Lower lobe of right lung (tissue), 2 donors: ENCODE measurements at regions not wholly inside any gene's neighbourhood (a gene's known extent, or its start where the extent isn't known, plus 50 kb on each side); places are given as distances from the start of the nearest gene placed in this dataset.

Experiments used
- ATAC-seq, 2 donors: fragments of 200-7000 bp; cut with Tn5 transposase; one replicate each; pipeline ENCODE4 v1.9.1; 2020 to 2022; ENCODE audit warnings: mild to moderate bottlenecking in 2 of 2, moderate library complexity in 2 of 2
- DNase-seq: peaks from one replicate; pipeline ENCODE4 v3.0.0-alpha.2; 2020
- H3K27ac ChIP-seq: fragments of 200-600 bp; one replicate; pipeline ENCODE4 v1.8.0; 2022
- H3K27me3 ChIP-seq: fragments of 200-600 bp; one replicate; pipeline ENCODE4 v1.8.0; 2022; ENCODE audit warnings: low read depth
- H3K36me3 ChIP-seq: fragments of 200-600 bp; one replicate; pipeline ENCODE4 v1.8.0; 2022; ENCODE audit warnings: mild to moderate bottlenecking
- H3K4me1 ChIP-seq: fragments of 200-600 bp; one replicate; pipeline ENCODE4 v1.8.0; 2022
- H3K4me3 ChIP-seq: fragments of 200-600 bp; one replicate; pipeline ENCODE4 v1.8.0; 2022; ENCODE audit warnings: mild to moderate bottlenecking
- H3K9me3 ChIP-seq: fragments of 200-600 bp; one replicate; pipeline ENCODE4 v1.8.0; 2022
- CTCF ChIP-seq: fragments of 200-600 bp; IDR thresholded peaks from one replicate; pipeline ENCODE4 v1.8.0; 2022; ENCODE audit warnings: antibody characterized with exemption, mild to moderate bottlenecking
- intact Hi-C: fragments of 100-400 bp; cut with DNase I; formaldehyde crosslinking; loops from one replicate; pipeline ENCODE4 v1.11.0; 2022
- donor health status: DM: no; HTN: yes; CAD: no; lungs with severe emphysema.

GRCh38 chr5:143870362-143870761 is 58.4 kb downstream of the HMHB1 start:
- no peak for ATAC-seq
- intact Hi-C loops: no loop called here
- Histone ChIP-seq H3K4me3 (no peak overlapping the region), H3K27me3 (no peaks in the 10 kb centered on the region), H3K27ac (no peak overlapping the region), H3K4me1 (no peaks in the 10 kb centered on the region), H3K9me3 (no peaks in the 10 kb centered on the region), H3K36me3 (no peaks in the 10 kb centered on the region)
- TF ChIP-seq CTCF: no peak
- no peak for DNase-seq

- Histone ChIP-seq H3K4me3 (no peak overlapping the region), H3K4me1 (no peaks in the 10 kb centered on the region), H3K36me3 (no peaks in the 10 kb centered on the region), H3K27ac (no peak overlapping the region), H3K9me3 (no peaks in the 10 kb centered on the region), H3K27me3 (no peaks in the 10 kb centered on the region)
- ATAC-seq (no peak), DNase-seq (no peak)
- intact Hi-C loops: no loop called here
- TF ChIP-seq CTCF: no peak
These were observed 59.1 kb downstream of the HMHB1 start for GRCh38 chr5:143870871-143871632.

GRCh38 chr5:143871672-143872071 is 59.7 kb downstream of the HMHB1 start:
- H3K27me3 ChIP-seq: no peaks in the 10 kb centered on the region
- no peak for DNase-seq
- no peaks in the 10 kb centered on the region for H3K36me3 ChIP-seq
- no peak overlapping the region for H3K27ac ChIP-seq
- intact Hi-C loops: no loop called here
- H3K9me3 ChIP-seq: no peaks in the 10 kb centered on the region
- no peak overlapping the region for H3K4me3 ChIP-seq
- no peak for ATAC-seq
- no peak for TF ChIP-seq CTCF
- no peaks in the 10 kb centered on the region for H3K4me1 ChIP-seq

GRCh38 chr5:143874312-143874711 is 62.4 kb downstream of the HMHB1 start:
- H3K36me3 ChIP-seq: no peaks in the 10 kb centered on the region
- intact Hi-C loops: no loop called here
- H3K27me3 ChIP-seq: no peaks in the 10 kb centered on the region
- no peaks in the 10 kb centered on the region for H3K4me1 ChIP-seq
- ATAC-seq (no peak), DNase-seq (no peak)
- H3K27ac ChIP-seq: no peak overlapping the region
- H3K9me3 ChIP-seq: no peaks in the 10 kb centered on the region
- no peak for TF ChIP-seq CTCF
- H3K4me3 ChIP-seq: no peak overlapping the region

GRCh38 chr5:143877196-143877595 is 65.2 kb downstream of the HMHB1 start:
- Histone ChIP-seq H3K9me3 (no peaks in the 10 kb centered on the region), H3K36me3 (no peaks in the 10 kb centered on the region), H3K4me1 (no peaks in the 10 kb centered on the region), H3K4me3 (no peak overlapping the region), H3K27me3 (no peaks in the 10 kb centered on the region), H3K27ac (no peak overlapping the region)
- no peak for DNase-seq
- TF ChIP-seq CTCF: no peak
- intact Hi-C loops: no loop called here
- no peak for ATAC-seq
